Fibroblast of villous mesenchyme (primary cell): ENCODE measurements at regions not wholly inside any gene's neighbourhood (a gene's known extent, or its start where the extent isn't known, plus 50 kb on each side); places are given as distances from the start of the nearest gene placed in this dataset.

ENCODE experiments used
- DNase-seq: peaks from one replicate; pipeline ENCODE4 v3.0.0-alpha.2; 2010; ENCODE audit warnings: low read depth
- H3K4me3 ChIP-seq: 2 replicates; pipeline ENCODE4 v1.5.1; 2011; ENCODE audit warnings: low read depth, mild to moderate bottlenecking, low read length
- CTCF ChIP-seq: IDR thresholded peaks from 2 replicates; pipeline ENCODE4 v1.5.1; 2012; ENCODE audit warnings: low read depth, mild to moderate bottlenecking, low read length; ENCODE audit not compliant: insufficient read depth

GRCh38 chr12:89129167-89129870 lies 223.0 kb downstream of the DUSP6 start:
- TF ChIP-seq CTCF: no peak
- no peak for DNase-seq
- no peak overlapping the region for H3K4me3 ChIP-seq

- DNase-seq: peak; percentile 64
- no peak for TF ChIP-seq CTCF
- H3K4me3 ChIP-seq: no peak overlapping the region
These were observed 225.6 kb downstream of the DUSP6 start for GRCh38 chr12:89126712-89127111.

GRCh38 chr12:89122852-89123251 lies 229.4 kb downstream of the DUSP6 start:
- H3K4me3 ChIP-seq: no peak overlapping the region
- no peak for DNase-seq
- no peak for TF ChIP-seq CTCF

GRCh38 chr12:89117448-89118034 lies 234.8 kb downstream of the DUSP6 start:
- DNase-seq: no peak
- no peak for TF ChIP-seq CTCF

GRCh38 chr12:89111964-89112363 lies 240.3 kb downstream of the DUSP6 start:
- H3K4me3 ChIP-seq: no peak overlapping the region
- no peak for TF ChIP-seq CTCF
- no peak for DNase-seq

More at GRCh38 chr12:89117448-89118034, 234.8 kb downstream of the DUSP6 start:
- no peak overlapping the region for H3K4me3 ChIP-seq

- no peak for TF ChIP-seq CTCF
- DNase-seq: no peak
- no peak overlapping the region for H3K4me3 ChIP-seq
These were observed 244.0 kb downstream of the DUSP6 start for GRCh38 chr12:89108265-89108664.
